PFSK-1 (cell line): ENCODE measurements at regions not wholly inside any gene's neighbourhood (a gene's known extent, or its start where the extent isn't known, plus 50 kb on each side); places are given as distances from the start of the nearest gene placed in this dataset.

Experiments
- FOXP2 ChIP-seq: optimal IDR thresholded peaks from 2 replicates; pipeline ENCODE3; 2011; ENCODE audit warnings: borderline replicate concordance, control low read depth, inconsistent platforms; ENCODE audit not compliant: insufficient read depth; ENCODE audit errors: extremely low read length, extremely low read depth
- POLR2AphosphoS5 ChIP-seq: IDR thresholded peaks from 2 replicates; pipeline ENCODE4 v1.6.1; 2012; ENCODE audit warnings: low read depth, mild to moderate bottlenecking, control low read depth, low read length, moderate library complexity
- REST ChIP-seq, 2 experiments: IDR thresholded peaks; 2 replicates each; pipeline versions ENCODE4 v1.6.1 to v1.8.0; 2011 to 2012; ENCODE audit warnings: low read depth in 2 of 2, low read length in 2 of 2, control low read depth in 1 of 2, inconsistent platforms in 1 of 2, mild to moderate bottlenecking in 1 of 2, moderate library complexity in 1 of 2; ENCODE audit not compliant: insufficient read depth in 1 of 2
- SIN3A ChIP-seq: IDR thresholded peaks from 2 replicates; pipeline ENCODE4 v1.6.1; 2012; ENCODE audit warnings: mild to moderate bottlenecking, low read length, moderate library complexity, borderline replicate concordance; ENCODE audit not compliant: insufficient read depth
- TAF1 ChIP-seq: IDR thresholded peaks from 2 replicates; pipeline ENCODE4 v1.6.1; 2012; ENCODE audit warnings: low read length, control low read depth, borderline replicate concordance; ENCODE audit not compliant: insufficient read depth

DNA sequence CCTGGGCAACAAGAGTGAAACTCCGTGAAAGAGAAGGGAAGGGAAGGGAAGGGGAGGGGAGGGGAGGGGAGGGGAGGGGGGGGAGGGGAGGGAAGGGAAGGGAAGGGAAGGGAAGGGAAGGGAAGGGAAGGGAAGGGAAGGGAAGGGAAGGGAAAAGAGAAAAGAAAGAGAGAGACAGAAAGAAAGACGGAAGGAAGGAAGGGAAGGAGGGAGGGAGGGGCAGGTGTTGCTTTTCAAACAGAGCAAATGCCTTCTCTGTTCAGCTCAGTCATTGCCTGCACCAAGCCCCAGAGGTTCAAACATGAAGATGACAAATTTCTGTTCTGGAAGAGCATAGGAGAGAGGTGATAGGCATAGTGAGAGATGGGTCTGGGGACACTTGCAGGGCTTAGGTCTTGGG is 330.0 kb downstream of the DRD1 start:
- no peak for TF ChIP-seq SIN3A
- no peak for TF ChIP-seq POLR2AphosphoS5
- TF ChIP-seq TAF1: no peak
- no peak for TF ChIP-seq REST (IDR thresholded peaks at IDR 0.05; ENCODE audit: insufficient read depth in 1 of 2, low read depth in 2 of 2, low read length in 2 of 2)
- no peak for TF ChIP-seq FOXP2
